ENCODE measurements at regions not wholly inside any gene's neighbourhood (a gene's known extent, or its start where the extent isn't known, plus 50 kb on each side); places are given as distances from the start of the nearest gene placed in this dataset.
"Not testable (repeated sequence)": the region's sequence is repeated elsewhere in the genome, so short reads cannot be mapped to it uniquely, and the experiment has no call there.

GRCh38 chr1:58200437-58200836 is 346.1 kb downstream of the OMA1 start:
- no peak for DNase-seq (ENCODE audit: low read depth, low spot score)

GRCh38 chr1:58197811-58198210 is 348.7 kb downstream of the OMA1 start:
- no peak for DNase-seq (ENCODE audit: low read depth, low spot score)

GRCh38 chr1:58190267-58190988 is 356.1 kb downstream of the OMA1 start:
- DNase-seq (ENCODE audit: low read depth, low spot score), result peak; percentile 1

- no peak for DNase-seq (ENCODE audit: low read depth, low spot score)
Measured at GRCh38 chr1:58189453-58189852, 357.1 kb downstream of the OMA1 start.

- DNase-seq (ENCODE audit: low read depth, low spot score), result no peak
Measured at GRCh38 chr1:58183286-58183685, 363.2 kb downstream of the OMA1 start.

GRCh38 chr1:58180537-58180936 is 366.0 kb downstream of the OMA1 start:
- no peak for DNase-seq (ENCODE audit: low read depth, low spot score)

- not testable (repeated sequence) for DNase-seq (ENCODE audit: low read depth, low spot score)
Measured at GRCh38 chr1:58169160-58169559, 377.4 kb downstream of the OMA1 start.

- DNase-seq (ENCODE audit: low read depth, low spot score), result not testable (repeated sequence)
Measured at GRCh38 chr1:58167131-58167530, 379.4 kb downstream of the OMA1 start.

- DNase-seq (ENCODE audit: low read depth, low spot score), result no peak
Measured at GRCh38 chr1:58166417-58166816, 380.1 kb downstream of the OMA1 start.

- no peak for DNase-seq (ENCODE audit: low read depth, low spot score)
Measured at GRCh38 chr1:58165073-58165472, 381.5 kb downstream of the OMA1 start.

GRCh38 chr1:58162952-58163550 is 383.5 kb downstream of the OMA1 start:
- peak; percentile 86 for DNase-seq (ENCODE audit: low read depth, low spot score)

GRCh38 chr1:58159434-58159830 is 387.1 kb downstream of the OMA1 start:
- no peak for DNase-seq (ENCODE audit: low read depth, low spot score)

- DNase-seq (ENCODE audit: low read depth, low spot score), result no peak
Measured at GRCh38 chr1:58158506-58159433, 387.8 kb downstream of the OMA1 start.

- no peak for DNase-seq (ENCODE audit: low read depth, low spot score)
Measured at GRCh38 chr1:58158016-58158415, 388.5 kb downstream of the OMA1 start.

GRCh38 chr1:58157256-58157655 is 389.3 kb downstream of the OMA1 start:
- no peak for DNase-seq (ENCODE audit: low read depth, low spot score)

- DNase-seq (ENCODE audit: low read depth, low spot score), result no peak
Measured at GRCh38 chr1:58156831-58157230, 389.7 kb downstream of the OMA1 start.

- no peak for DNase-seq (ENCODE audit: low read depth, low spot score)
Measured at GRCh38 chr1:58156124-58156468, 390.4 kb downstream of the OMA1 start.

GRCh38 chr1:58155418-58156123 is 391.0 kb downstream of the OMA1 start:
- peak; percentile 18 for DNase-seq (ENCODE audit: low read depth, low spot score)

GRCh38 chr1:58154256-58154655 is 392.3 kb downstream of the OMA1 start:
- no peak for DNase-seq (ENCODE audit: low read depth, low spot score)

GRCh38 chr1:58152697-58153096 is 393.8 kb downstream of the OMA1 start:
- no peak for DNase-seq (ENCODE audit: low read depth, low spot score)

- no peak for DNase-seq (ENCODE audit: low read depth, low spot score)
Measured at GRCh38 chr1:58149271-58149812, 397.2 kb downstream of the OMA1 start.
